DOHH2 (cell line): ENCODE measurements at regions not wholly inside any gene's neighbourhood (a gene's known extent, or its start where the extent isn't known, plus 50 kb on each side); places are given as distances from the start of the nearest gene placed in this dataset.

Experiments
- EZH2phosphoT487 ChIP-seq: fragments of 200-600 bp; sonication (generic); IDR thresholded peaks from 2 replicates; pipeline ENCODE4 v1.6.1; 2017; ENCODE audit warnings: borderline replicate concordance, mild to moderate bottlenecking, antibody characterized with exemption, low read length, moderate library complexity, mixed read lengths
- TF ChIP-seq, protein P1 (sequence below): fragments of 200-600 bp; sonication (generic); IDR thresholded peaks from one replicate; pipeline ENCODE4 v1.5.1; 2014; ENCODE audit warnings: antibody characterized with exemption, mild to moderate bottlenecking, low read depth, low read length; ENCODE audit not compliant: poor library complexity, severe bottlenecking

DNA sequence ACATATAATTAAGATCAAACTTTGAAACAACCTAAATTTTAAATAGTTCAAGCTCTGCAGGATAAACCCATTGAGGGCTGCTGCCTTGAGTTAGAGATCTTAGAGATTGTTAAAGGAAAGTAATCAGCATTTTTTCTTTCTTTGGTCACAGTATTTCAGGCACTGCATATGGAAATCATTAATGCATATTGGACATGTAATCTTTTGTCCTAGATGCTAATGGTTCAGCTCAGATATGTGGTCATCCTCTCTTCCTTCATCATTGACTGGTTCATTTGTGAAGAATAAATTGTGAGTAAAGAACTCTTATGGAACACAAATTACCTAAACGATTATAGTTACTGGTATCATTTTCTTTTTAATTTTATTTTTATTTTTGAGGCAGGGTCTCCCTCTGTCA, 82.0 kb upstream of the PRLR start:
- TF ChIP-seq, protein P1, sequence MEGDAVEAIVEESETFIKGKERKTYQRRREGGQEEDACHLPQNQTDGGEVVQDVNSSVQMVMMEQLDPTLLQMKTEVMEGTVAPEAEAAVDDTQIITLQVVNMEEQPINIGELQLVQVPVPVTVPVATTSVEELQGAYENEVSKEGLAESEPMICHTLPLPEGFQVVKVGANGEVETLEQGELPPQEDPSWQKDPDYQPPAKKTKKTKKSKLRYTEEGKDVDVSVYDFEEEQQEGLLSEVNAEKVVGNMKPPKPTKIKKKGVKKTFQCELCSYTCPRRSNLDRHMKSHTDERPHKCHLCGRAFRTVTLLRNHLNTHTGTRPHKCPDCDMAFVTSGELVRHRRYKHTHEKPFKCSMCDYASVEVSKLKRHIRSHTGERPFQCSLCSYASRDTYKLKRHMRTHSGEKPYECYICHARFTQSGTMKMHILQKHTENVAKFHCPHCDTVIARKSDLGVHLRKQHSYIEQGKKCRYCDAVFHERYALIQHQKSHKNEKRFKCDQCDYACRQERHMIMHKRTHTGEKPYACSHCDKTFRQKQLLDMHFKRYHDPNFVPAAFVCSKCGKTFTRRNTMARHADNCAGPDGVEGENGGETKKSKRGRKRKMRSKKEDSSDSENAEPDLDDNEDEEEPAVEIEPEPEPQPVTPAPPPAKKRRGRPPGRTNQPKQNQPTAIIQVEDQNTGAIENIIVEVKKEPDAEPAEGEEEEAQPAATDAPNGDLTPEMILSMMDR = no peak
- TF ChIP-seq EZH2phosphoT487 = no peak
